ENCODE measurements at regions not wholly inside any gene's neighbourhood (a gene's known extent, or its start where the extent isn't known, plus 50 kb on each side); places are given as distances from the start of the nearest gene placed in this dataset.

DNA sequence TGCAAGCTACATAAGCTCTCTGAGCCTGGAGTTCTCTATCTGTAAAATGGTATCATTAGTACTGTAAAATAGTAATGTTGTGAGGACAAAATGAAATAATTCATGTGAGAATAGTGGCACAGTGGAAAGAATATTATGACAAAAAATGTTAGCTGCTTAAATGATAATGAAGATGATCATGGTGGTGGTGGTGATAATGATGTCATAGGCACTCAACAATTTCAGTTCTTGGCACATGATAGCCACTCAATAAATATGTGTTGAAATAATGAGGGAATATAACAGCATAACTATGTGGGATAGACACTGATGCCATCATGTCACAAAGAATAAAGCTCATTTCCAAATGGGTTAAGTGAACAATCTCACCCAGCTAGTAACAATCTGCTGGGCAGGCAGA, 736.3 kb downstream of the EFNB2 start:
- no peak for TF ChIP-seq CTCF (IDR thresholded peaks at IDR 0.05; ENCODE audit: low read depth, low read length)
- H3K27ac ChIP-seq, result peak overlapping the region; percentile 24; the same call in 1 of the 2 replicates

DNA sequence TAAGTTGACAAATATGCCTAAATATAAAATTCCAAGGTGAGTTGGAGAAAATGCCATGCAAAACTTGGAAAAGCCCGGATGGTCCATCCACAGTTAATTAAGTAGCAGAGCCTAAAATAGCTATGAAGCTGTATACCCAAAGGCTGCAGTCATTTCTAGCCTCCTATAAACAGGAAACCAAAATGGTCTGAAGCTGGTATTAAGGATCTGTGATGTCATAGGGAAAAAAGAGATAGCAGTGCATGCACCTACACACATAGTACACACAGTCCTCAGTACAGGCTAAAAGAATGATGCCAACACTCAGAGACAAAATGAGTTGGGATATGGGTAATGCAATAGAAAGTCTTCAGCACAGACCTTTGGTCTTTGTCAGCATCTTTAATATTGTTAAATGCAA, 736.9 kb downstream of the EFNB2 start:
- DNase-seq, result no peak
- H3K27me3 ChIP-seq (ENCODE audit: insufficient read depth, low read depth, severe bottlenecking), result no peaks in the 10 kb centered on the region
- peak overlapping the region; percentile 7; the same call in 1 of the 2 replicates for H3K27ac ChIP-seq
- no peak for TF ChIP-seq CTCF (IDR thresholded peaks at IDR 0.05; ENCODE audit: low read depth, low read length)
- H3K4me3 ChIP-seq (ENCODE audit: low read depth, low read length), result no peak overlapping the region
- no peaks in the 10 kb centered on the region for H3K9me3 ChIP-seq (ENCODE audit: severe bottlenecking)
- no peaks in the 10 kb centered on the region for H3K36me3 ChIP-seq

More for the DNA sequence above, 736.3 kb downstream of the EFNB2 start:
- H3K4me3 ChIP-seq (ENCODE audit: low read depth, low read length), result no peak overlapping the region
- H3K27me3 ChIP-seq (ENCODE audit: insufficient read depth, low read depth, severe bottlenecking), result no peaks in the 10 kb centered on the region
- H3K9me3 ChIP-seq (ENCODE audit: severe bottlenecking), result no peaks in the 10 kb centered on the region
- H3K36me3 ChIP-seq, result no peaks in the 10 kb centered on the region
- no peak for DNase-seq

DNA sequence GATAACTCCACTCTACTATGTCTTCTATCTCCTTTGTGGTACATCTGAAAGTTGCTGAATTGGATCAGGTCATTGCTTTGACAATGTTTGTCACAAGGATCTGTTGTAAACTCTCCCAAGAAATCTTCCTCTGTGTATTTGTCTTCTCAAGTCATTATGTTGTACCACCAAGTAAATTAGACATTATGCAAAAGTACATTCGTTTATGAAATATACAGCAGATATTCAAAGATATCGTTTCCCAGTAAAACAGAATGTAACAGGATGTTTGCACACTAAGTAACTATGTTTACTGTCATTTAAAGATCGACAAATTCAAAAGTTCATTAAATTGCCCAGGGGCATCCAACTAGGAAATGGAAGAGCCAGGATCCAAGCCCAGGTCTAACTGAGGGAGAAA, 739.4 kb downstream of the EFNB2 start:
- Histone ChIP-seq H3K4me3 (ENCODE audit: low read depth, low read length) (no peak overlapping the region), H3K9me3 (ENCODE audit: severe bottlenecking) (no peaks in the 10 kb centered on the region), H3K27me3 (ENCODE audit: insufficient read depth, low read depth, severe bottlenecking) (no peaks in the 10 kb centered on the region), H3K36me3 (no peaks in the 10 kb centered on the region), H3K27ac (no peak overlapping the region)
- no peak for TF ChIP-seq CTCF (IDR thresholded peaks at IDR 0.05; ENCODE audit: low read depth, low read length)
- DNase-seq, result no peak

DNA sequence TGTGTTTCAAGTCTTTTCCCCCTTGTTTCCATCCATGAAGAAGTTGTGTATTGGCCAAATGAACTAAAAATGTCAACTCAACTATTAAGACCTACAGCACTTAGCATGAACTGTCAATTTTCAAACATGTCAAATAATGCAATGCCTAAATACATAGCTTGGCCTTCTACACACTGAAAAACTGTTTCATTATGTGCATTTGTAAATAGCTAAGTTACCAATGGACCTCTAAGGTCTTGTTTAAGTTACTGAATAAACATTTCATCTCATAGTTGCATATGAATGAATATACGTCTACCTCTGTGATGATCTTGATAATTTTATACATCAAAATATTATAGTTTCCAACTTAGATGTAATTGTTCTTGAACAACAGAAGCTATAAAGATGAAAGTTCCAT, 744.5 kb downstream of the EFNB2 start:
- TF ChIP-seq CTCF (IDR thresholded peaks at IDR 0.05; ENCODE audit: low read depth, low read length), result no peak
- no peak overlapping the region for H3K27ac ChIP-seq
- no peaks in the 10 kb centered on the region for H3K36me3 ChIP-seq
- no peak overlapping the region for H3K4me3 ChIP-seq (ENCODE audit: low read depth, low read length)
- no peaks in the 10 kb centered on the region for H3K27me3 ChIP-seq (ENCODE audit: insufficient read depth, low read depth, severe bottlenecking)
- DNase-seq, result no peak
- no peaks in the 10 kb centered on the region for H3K9me3 ChIP-seq (ENCODE audit: severe bottlenecking)

- DNase-seq, result no peak
- Histone ChIP-seq H3K27me3 (ENCODE audit: insufficient read depth, low read depth, severe bottlenecking) (no peaks in the 10 kb centered on the region), H3K27ac (no peak overlapping the region), H3K9me3 (ENCODE audit: severe bottlenecking) (no peaks in the 10 kb centered on the region), H3K4me3 (ENCODE audit: low read depth, low read length) (no peak overlapping the region), H3K36me3 (no peaks in the 10 kb centered on the region)
- no peak for TF ChIP-seq CTCF (IDR thresholded peaks at IDR 0.05; ENCODE audit: low read depth, low read length)
Measured at GRCh38 chr13:105788530-105788929, 746.9 kb downstream of the EFNB2 start.

DNA sequence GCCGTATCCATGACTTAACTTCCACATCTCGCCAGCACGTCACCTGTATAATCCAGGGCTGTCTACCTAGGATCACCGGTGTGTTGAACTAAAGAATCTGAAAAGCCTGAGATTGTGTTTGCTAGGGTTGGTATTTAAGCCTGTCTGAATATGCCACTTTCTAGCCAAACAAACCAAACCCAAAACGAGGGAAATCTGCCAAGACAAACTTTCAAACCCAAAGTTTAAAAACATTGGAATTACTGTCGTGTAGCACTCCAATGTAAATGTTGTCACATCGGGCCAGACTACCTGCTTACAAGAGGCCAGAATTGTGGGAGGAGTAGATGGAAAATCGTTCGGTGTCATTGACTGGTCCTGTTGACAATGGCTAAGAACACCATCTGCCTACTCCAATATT, 747.8 kb downstream of the EFNB2 start:
- Histone ChIP-seq H3K27ac (no peak overlapping the region), H3K9me3 (ENCODE audit: severe bottlenecking) (no peaks in the 10 kb centered on the region), H3K4me3 (ENCODE audit: low read depth, low read length) (no peak overlapping the region), H3K36me3 (no peaks in the 10 kb centered on the region), H3K27me3 (ENCODE audit: insufficient read depth, low read depth, severe bottlenecking) (no peaks in the 10 kb centered on the region)
- DNase-seq, result no peak
- TF ChIP-seq CTCF (IDR thresholded peaks at IDR 0.05; ENCODE audit: low read depth, low read length), result no peak
